NCI-H2029 (cell line): ENCODE measurements at regions not wholly inside any gene's neighbourhood (a gene's known extent, or its start where the extent isn't known, plus 50 kb on each side); places are given as distances from the start of the nearest gene placed in this dataset.

Experiments used
- DNase-seq: peaks from one replicate; lab custom pipeline; 2025; lab: John Stamatoyannopoulos, UW

DNA sequence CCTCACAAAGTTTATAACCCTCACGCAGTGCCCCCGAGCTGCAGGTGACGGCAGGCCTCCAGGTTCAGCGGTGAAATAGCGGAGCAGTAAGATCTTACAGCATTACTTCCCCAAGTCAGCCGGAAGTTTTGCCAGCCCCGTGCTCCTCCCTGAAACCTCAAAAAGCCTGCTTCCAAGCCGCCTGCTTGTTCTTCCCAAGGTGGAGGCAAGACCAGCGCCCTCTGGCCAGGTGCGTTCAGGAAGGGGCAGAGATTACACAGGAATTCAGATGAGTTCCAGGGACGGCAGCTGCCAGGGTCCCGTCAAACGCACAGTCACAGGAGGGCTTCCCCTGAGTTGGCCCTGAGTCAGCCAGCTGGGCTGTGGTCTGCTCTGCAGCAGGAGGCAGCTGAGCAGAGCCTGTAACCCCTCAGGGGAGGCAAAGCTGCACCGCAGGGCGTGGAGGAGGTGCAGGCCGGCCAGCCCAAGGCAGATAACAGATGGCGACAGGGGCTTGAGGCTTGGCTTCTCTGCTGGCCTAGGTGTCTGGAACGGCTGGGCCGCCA lies 124.1 kb upstream of the RPS6KA2 start:
- no peak for DNase-seq

DNA sequence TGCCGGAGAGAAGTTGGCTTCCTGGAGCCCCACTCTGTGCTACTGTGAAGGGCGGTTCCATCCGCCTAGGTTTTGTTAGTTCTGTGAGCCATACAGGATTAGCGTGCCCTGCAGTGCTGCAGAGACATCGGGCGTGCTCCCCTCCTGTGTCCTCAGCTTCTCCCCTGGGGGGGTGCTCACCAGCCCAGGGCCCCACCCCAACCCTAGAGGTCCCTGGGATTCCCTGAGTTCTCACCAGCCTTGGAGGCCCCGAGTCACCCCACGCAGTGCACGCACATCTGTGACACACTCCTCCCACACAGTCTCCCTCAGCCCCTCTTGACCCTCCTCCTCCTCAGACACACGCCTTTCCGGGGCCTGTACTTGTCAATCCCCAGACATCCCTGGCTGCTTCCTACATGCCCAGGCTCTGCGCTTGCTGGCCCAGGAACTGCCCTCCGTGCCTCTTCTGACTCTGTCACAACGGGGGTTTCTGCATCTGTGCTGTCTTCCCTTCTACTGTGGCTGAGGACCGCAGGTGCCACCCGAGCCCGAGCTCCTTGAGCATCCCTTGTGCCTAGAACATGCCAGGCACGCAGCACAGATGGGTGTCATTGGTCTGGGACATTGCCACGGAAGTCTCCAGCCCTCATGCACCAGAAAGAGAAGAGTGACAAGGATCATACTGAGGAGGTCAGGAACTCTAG lies 123.2 kb upstream of the RPS6KA2 start:
- no peak for DNase-seq

DNA sequence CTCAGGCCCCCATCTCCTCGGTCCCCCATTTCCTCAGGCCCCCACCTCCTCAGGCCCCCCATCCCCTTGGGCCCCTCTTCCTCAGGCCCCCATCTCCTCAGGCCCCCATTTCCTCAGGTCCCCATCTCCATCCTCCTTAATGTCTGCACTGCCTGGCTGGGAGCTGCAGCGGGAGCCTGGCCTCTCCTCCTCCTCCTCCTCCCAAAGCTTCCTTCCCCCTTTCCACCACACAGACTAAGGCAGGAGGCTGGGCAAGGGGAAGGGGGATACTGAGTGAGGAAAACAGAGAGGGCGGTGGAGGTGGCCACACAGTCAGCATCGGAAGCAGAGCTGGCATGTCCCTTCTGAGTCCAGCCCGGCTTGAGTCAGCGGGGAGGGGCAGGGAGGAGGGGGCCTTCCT lies 122.6 kb upstream of the RPS6KA2 start:
- DNase-seq, result no peak

DNA sequence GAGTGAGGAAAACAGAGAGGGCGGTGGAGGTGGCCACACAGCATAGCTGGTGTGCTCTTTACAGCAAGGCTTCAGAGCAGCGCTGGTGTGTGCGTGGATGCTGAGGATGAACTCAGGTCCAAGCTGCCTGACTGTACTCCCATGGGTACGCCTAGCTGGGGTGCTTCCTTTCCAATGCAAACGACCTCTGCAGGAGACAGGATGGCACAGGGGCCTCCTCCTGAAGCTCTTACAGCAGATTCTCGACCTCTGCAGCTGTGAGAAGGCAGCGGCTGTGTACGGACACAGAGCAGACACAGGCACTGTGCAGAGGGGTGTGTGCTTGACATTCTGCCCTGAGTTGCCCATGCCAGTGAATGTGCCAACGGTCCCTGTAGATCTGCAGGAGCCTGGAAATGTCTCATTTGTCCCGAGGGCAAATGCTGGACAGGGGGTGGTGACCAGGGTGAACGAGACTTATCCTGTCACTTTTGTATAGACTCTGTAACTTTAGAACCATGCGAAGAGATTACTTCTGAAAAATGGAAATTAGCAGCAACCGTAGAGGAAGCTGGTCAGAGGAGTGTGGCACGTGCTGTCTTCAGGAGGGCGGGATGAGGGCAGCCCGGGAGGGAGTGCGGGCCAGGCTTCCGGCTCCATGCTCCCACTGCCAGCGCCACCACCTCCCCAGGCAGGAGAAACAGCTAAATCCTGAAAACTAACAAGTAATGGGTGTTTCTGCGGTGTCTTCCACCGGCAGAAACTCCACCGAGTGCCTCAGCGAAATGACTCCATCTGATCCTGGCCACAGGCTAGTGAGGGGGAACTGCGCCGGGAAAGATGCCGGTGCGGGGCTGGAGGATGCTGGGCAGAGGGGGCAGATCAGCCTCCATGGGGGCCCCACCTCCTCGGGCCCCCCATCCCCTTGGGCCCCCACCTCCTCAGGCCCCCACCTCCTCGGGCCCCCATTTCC lies 120.9 kb upstream of the RPS6KA2 start:
- DNase-seq, result no peak

DNA sequence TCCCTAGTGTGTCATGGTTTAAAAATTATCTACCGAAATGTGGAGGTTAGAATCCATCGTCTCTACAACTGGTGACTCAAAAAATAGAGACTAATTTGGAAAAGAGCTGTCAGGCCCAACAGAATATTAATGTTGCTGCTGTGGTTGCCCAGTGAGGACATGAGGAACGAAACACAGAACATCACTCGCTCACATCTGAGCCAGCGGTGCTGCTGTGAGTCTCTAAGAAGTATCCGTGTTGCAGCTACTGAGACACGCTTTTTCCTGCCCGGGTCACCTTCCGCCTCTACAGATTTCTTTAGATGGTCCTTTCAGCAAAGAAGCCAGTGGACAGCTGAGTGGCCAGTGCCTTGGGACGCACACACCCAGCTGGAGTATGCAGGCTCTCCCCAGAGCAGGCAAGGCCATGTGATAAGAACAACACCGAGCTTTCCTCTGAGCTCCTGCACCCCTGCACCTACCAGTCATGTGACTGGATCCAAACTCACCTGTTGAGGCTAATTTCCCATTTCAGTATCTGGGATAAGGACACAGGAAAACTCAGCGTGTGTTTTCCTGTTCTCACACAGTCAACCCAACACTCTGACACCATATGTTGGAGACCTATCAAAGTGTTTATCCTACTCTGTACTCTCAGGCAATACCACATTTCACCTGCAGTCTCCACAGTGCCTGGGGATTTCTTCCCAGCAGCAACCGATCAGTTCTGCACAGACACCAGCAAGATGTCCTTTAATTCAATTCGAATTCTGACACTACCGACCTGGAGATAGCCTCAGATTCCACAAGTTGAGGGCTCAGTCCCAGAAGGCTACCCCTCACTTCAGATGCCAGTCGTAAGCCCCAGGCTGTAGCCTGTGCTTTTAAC lies 119.0 kb upstream of the RPS6KA2 start:
- DNase-seq, result no peak

DNA sequence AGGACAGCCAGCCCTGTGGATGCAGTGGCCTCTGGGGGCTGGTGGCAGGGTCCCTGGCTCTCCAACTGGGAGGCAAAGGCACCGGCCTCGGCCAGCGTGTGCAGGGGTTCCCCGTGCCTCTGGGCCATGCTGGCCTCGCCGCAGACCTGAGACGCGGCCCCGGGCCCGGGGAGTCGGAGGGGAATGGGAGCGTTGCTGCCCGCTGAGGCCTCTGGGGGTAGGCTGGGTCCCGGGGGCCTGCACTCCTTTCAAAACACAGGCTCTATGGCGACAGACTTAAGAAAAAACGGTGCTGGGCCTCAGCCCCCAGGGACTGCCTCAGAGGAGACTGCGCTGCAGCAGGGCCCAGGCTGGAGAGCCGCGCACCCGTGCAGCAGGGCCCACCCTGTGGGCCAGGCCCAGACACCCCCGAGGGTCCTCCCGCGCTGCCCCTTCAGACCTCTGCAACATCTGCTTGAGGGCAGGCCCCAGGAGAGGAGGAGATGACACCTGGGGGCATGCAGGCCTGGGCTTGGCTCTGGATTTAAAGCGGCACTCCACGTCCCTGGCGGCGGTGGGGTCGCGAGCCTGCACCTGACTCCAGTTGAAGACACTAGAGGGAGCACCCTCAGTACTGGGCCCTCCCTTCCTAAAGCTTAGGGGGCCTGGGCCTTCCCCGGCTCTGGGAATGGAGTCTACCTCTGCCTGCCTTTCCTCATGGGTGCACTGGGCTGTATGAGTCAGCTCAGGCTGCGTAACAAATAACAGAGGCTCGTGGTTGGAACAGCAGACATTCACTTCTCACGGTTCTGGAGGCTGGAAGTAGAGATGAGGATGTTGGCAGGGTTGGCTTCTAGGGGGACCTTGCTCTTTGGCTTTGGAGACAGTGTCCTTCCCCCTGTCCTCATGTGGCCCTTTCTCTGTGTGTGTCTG lies 117.4 kb upstream of the RPS6KA2 start:
- DNase-seq, result no peak

DNA sequence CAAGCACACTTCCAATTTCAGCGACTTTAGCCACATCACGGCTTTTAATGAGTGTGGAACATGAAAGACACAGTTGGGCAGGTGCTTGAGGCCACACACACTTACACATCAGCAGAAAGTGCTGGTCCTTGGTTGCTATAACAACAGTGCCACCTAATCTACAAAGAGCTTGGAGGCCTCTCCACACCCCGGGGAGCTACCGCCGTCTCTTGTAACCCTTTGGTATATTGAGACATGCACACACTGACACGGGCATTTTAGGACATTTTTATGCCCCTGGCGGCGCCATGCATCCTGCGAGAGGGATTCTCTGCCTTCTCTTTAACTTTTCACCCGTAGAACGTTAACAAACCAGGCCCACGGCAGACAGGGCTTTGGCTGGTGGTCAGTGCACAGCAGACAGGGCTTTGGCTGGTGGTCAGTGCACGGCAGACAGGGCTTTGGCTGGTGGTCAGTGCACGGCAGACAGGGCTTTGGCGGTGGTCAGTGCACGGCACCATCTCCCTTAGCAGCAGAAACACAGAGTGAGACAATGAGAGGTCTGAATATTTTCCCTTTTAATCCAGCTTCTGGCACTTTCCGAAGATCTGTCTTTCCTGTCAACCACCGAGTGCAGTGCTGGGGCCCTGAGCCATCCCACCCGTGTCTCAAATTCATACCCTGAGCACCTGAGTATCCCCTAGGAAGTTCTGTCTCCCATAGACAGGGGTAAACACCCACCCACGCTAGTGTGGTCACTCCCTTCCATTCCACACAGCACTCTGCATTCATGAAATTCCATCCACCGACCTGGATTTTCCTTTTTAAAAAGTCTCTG lies 116.6 kb upstream of the RPS6KA2 start:
- no peak for DNase-seq

DNA sequence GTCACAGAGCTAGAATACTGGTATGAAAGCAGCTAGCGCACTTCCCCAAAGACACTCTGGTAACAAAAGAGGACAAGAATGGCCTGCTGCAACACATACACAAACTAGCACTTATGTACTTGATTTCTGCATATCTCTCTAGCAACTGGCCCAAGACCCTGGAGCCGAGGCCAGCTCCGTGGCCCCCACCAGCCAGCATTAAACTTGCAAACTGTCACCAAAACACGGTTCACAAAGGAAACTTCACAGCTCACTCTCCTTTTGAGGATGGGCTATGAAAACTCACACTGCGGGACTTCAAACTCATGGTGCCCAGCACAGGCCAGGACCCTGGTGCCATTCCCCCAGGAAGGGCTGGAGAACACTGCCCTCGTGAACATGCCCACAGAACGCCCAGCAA lies 115.9 kb upstream of the RPS6KA2 start:
- no peak for DNase-seq

DNA sequence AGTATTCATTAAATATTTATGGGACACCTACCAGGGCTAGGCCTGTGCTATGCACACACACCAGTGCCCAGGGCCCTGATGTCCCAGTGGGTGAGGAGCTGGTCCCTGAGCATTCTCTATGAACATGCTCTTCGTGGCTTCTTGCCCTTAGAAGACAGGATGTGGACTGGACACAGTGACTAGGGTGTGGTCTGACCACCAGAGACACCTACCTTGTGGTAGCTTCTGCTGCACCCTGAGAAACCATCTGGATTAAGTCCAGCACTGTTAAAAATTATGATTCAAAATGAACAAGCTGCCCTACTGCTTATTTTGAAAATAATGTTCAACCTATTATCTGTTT lies 112.9 kb upstream of the RPS6KA2 start:
- no peak for DNase-seq

DNA sequence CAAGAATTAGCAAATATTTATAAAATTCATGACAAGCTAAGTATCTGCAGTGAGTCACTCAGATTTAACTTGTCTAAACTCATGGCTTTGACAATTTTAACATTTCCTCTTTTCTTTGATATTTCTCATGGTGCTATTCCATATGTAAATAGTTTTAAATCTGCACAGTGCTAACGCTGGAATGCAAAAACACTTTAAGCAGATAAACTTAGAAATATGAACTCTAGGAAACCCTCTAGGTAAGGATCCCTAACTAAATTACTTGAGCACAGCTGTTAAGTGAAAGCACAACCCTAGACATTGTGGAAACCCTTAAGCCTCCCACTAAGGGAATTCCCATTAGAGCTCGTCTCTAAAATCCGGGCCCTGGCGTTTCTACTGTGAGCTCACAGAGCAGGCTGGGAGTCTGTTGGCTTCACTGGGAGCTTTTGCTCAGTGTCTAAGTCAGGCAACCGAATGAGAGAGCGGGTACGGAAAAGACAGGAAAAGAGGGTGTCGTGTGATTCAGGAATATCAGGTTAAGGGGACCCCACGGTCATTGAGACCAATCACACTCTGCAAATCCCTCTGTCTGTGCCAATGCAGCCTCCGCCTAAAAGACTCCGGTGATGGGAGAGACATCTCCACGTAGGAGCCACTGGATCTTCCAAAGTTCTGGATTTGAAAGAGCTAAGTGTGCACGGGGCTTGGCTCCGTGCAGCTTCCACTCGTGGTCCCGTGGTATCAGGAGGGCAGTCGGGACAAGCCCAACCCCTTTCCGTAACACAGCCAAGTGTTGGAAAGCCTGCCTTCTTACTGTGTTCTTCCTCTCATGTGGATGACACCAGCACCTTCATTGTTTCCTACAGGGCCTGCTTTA lies 112.3 kb upstream of the RPS6KA2 start:
- no peak for DNase-seq

DNA sequence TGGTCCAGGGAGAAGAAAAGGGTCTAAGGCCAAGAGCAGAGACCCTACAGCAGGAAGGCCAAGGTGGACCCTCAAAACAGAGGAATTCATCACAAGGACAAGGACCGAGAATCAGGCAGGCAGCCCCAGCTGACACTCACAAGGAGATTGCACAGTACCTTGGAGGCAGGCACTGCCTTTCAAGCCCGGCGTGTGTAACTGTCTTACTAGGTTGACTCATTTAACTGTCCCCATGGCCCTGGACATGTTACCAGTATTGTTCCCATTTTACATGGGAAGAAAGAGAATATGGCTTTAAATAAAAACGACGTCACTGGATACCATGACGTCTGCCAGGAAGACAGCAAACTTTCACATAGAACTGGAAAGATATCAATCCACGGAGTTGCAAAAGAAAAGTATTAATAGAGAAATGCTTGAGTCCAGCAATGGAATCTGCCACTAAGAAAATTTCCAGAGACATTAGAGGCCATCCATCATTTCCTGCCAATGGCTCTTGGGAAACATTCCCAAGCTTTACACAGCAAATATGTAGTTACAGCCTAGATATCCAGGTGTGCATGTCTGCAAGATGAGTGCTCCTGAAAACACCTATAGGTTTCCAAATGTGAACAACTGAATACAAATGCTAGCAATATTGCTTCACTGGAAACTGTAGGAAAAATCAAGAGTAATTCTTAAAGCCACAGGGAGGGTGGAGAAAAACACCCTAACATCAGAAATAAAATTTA lies 111.5 kb upstream of the RPS6KA2 start:
- no peak for DNase-seq

DNA sequence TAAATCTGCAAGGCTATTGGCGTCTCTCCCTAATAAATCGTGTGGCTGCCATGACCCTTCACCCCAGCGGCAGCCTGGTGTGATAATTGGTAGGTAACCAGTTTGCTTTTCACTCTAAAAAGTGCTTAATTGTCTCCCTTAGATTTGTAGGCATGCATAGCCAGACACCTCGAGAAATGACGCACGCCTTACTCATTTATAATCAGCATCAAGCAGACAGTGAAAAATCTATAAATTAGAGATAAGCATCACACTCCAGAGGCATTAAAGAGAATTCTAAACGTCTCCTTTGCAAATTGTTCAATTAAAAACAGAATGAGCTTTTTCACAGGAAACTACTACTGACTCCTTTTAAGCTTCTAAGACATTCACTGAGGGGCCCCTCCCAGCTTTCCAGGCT lies 110.2 kb upstream of the RPS6KA2 start:
- no peak for DNase-seq

DNA sequence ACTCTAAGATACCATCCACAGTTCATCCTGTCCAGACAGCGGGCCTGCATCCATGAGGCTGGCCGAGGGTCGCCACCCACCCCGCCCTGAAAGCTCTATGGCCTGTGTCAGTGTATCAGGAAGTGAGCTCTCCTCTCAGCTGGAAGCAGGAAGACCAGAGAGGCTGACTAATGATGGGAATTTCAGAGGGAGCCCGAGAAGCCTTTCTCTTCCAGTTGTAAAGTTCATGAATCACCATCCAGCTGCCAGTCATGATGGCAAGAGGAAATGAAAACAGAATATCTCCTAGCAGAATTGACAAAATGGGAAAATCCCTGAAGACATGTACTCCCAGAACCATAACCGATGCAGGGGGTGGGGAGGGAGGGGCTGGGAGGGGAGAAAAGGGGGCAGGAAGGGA lies 109.6 kb upstream of the RPS6KA2 start:
- no peak for DNase-seq

DNA sequence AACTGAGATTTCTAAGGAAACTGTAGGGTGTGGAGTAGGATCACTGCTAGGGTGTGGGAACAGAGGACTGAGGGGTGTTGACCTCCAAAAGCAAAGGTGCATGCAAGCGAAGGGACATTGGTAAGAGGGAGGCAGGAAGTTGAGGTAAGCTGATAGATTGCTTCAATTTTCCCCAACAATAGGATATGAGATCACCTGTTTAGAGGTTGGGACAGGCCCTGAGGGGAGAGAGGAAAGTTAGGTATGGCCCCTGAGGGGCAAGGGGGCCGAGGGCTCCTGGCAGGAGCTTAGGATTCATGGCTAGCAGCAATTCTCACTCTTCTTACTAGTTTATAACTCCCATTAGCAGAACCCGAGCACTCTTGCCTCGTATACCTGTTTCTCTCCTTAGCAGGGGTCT lies 106.8 kb upstream of the RPS6KA2 start:
- DNase-seq, result no peak

DNA sequence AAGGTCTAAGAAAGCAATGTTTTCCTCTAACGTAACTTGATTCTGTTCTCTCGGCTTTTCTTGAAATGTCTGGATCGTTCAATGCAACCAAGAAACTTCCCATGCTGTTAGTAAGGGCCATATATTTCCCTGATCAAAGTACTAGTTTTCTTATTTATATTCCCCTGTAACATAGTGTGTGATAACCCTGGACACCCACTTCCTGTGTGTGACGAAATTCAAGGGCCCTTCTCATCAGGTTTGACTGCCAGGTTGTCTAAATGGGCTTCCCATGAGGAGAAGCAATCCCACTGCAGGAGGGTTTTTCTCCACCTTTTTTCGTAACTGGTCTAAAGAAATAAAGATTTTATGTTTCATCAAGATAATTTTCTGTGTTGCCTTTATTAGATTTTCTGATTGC lies 102.6 kb upstream of the RPS6KA2 start:
- DNase-seq, result no peak

DNA sequence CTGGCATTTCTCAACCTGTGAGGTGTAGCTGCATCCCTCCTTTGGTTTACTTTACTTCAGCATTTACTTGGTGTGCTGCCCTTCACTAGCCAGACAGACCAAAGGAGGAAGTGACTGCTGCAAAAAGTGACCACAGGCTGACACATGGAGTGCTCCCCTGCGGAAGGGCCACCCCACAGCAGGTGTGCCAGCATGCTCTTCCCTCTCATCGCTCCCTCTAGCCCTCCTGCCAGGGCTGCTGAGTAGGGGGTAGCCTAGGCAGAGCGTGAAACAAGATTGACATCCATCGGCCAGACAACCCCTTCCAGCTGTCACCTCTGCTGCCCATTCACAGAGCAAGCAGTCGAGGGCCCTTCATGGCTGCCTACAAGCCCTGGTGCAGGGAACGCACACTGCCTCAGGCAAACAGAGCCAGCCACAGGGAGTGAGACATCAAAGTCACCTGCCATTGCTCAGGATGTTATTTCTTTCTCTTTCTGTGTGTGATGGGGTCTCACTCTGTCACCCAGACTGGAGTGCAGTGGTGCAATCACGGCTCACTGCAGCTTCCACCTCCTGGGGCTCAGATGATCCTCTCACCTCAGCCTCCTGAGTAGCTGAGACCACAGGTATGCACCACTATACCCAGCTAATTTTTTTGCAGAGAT lies 102.0 kb upstream of the RPS6KA2 start:
- no peak for DNase-seq

DNA sequence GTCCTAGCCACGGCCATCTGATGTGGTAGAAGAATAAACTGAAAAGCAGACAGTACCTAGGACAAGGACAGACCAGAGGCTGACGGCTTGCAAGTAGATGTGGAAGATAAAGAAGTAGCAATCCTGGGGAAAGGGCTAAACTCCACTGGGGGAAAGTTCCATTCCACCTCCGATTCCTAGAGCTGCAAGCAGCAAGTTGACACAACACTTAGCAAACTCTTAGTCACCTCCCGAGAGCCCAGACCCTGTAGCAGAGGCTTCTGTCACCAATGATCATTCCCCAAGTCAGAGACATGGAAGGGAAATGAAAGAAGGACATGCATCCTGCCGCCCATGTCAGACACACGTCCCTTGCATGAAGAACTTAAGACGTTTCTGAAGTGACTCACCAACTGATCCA lies 99.2 kb upstream of the RPS6KA2 start:
- no peak for DNase-seq

DNA sequence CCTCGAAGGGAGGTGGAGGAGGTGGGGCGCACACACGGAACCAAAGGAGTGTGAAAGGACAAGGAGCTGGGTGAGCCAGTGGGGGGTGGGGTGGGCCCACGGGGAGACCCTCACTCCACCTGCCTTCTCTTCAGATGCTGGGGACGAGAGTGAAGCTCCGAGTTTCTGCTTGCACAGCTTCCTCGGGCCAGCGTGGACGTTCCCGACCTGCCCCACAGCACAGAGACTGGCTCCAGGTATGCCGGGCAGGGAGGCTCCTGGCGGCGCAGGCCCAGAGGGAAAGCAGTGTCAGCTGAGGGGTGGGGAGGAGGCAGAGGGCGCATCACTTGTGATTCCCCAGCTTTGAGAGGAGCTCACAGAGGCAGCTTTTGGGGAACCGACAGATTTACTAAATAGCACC lies 98.5 kb upstream of the RPS6KA2 start:
- no peak for DNase-seq
